ENCODE measurements at regions not wholly inside any gene's neighbourhood (a gene's known extent, or its start where the extent isn't known, plus 50 kb on each side); places are given as distances from the start of the nearest gene placed in this dataset.

DNA sequence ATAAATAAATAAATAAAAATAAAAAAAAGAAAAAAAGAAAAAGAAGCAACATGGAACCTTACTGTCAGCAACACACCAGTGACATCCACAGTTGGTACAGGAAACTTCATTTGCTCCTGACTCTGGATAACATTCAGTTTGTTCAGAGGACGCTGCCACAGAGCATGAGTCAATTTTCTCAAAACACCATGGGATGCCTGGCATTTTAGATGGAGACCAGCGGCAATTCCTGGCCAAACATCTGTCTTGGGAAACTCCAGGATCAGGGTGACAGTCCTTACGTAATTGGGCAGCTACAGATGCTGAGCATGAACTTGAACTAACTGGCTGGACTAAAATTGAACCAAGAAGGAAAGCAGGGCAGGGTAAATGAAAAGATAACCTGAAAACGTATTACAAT, 166.2 kb upstream of the CPNE8 start:
- no peak overlapping the region for H3K4me3 ChIP-seq (replicated peaks in 1 of 3; ENCODE audit: insufficient read depth in 1 of 3, low read depth in 1 of 3, low read length in 3 of 3)
- no peak overlapping the region for H2AFZ ChIP-seq (ENCODE audit: low read depth, low read length)
- no TSS peak for BruUV-seq (replicated peaks)
- H3K27ac ChIP-seq (ENCODE audit: insufficient read depth, low read depth, low read length): no peak overlapping the region
- POLR2A ChIA-PET: no interaction called here
- H3K4me2 ChIP-seq (ENCODE audit: insufficient read depth, low read length): no peak overlapping the region
- H3K9me3 ChIP-seq (replicated peaks; ENCODE audit: control insufficient read depth, insufficient read depth, low read length): no peaks in the 10 kb centered on the region
- FAIRE-seq (no peak), DNase-seq (ENCODE audit: low read depth, low spot score) (no peak)
- intact Hi-C loops (cut with micrococcal nuclease): no loop called here
- no peaks in the 10 kb centered on the region for H3K27me3 ChIP-seq (ENCODE audit: control insufficient read depth in 2 of 2, insufficient read depth in 2 of 2, low read length in 2 of 2)
- H3K36me3 ChIP-seq (ENCODE audit: control insufficient read depth in 2 of 2, extremely low read depth in 1 of 2, insufficient read depth in 2 of 2, low read length in 2 of 2): no peaks in the 10 kb centered on the region
- no peak for TF ChIP-seq POLR2A (IDR thresholded peaks at IDR 0.05; ENCODE audit: low read depth, low read length)
- CTCF ChIA-PET: no interaction called here
- no peak overlapping the region for H3K9ac ChIP-seq (replicated peaks; ENCODE audit: extremely low read depth, insufficient read depth, low read length)
- H3K79me2 ChIP-seq (ENCODE audit: control insufficient read depth, insufficient read depth, low read length): no peaks in the 10 kb centered on the region
- dilution Hi-C loops (cut with MboI; ENCODE audit: extremely low pct_ligation_motif_present, low sequenced_read_pairs): no loop called here
- H3K4me1 ChIP-seq (ENCODE audit: control insufficient read depth, extremely low read depth, insufficient read depth, low read length): no peaks in the 10 kb centered on the region
- no peaks in the 10 kb centered on the region for H4K20me1 ChIP-seq (replicated peaks; ENCODE audit: control insufficient read depth, extremely low read depth, insufficient read depth, low read length)
- H3K9me1 ChIP-seq (replicated peaks; ENCODE audit: control insufficient read depth, extremely low read depth, insufficient read depth, low read length): no peaks in the 10 kb centered on the region

DNA sequence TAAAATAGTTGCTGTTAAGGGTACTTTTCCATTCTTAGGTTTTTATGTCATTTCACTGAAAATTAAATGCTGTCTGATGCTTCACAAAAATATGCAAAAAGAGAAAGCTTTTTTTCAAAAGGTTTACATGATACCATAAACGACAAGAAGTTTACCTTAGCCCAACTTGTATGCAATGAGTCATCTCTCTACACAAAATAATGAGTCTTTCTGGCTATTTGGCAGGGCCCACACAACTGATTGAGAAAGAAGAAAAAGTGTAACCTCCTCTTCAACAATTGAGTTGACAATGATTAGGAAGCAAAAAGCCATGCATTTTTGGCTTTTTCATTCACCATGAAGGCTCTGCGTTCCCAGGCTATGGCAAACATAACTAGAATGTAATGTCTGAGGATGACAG, 165.4 kb upstream of the CPNE8 start:
- Histone ChIP-seq H3K4me1 (ENCODE audit: control insufficient read depth, extremely low read depth, insufficient read depth, low read length) (no peaks in the 10 kb centered on the region), H4K20me1 (replicated peaks; ENCODE audit: control insufficient read depth, extremely low read depth, insufficient read depth, low read length) (no peaks in the 10 kb centered on the region), H3K9me3 (replicated peaks; ENCODE audit: control insufficient read depth, insufficient read depth, low read length) (no peaks in the 10 kb centered on the region), H2AFZ (ENCODE audit: low read depth, low read length) (no peak overlapping the region), H3K4me2 (ENCODE audit: insufficient read depth, low read length) (no peak overlapping the region), H3K4me3 (replicated peaks in 1 of 3; ENCODE audit: insufficient read depth in 1 of 3, low read depth in 1 of 3, low read length in 3 of 3) (no peak overlapping the region), H3K27me3 (ENCODE audit: control insufficient read depth in 2 of 2, insufficient read depth in 2 of 2, low read length in 2 of 2) (no peaks in the 10 kb centered on the region), H3K9ac (replicated peaks; ENCODE audit: extremely low read depth, insufficient read depth, low read length) (no peak overlapping the region), H3K9me1 (replicated peaks; ENCODE audit: control insufficient read depth, extremely low read depth, insufficient read depth, low read length) (no peaks in the 10 kb centered on the region), H3K27ac (ENCODE audit: insufficient read depth, low read depth, low read length) (no peak overlapping the region), H3K36me3 (ENCODE audit: control insufficient read depth in 2 of 2, extremely low read depth in 1 of 2, insufficient read depth in 2 of 2, low read length in 2 of 2) (no peaks in the 10 kb centered on the region), H3K79me2 (ENCODE audit: control insufficient read depth, insufficient read depth, low read length) (no peaks in the 10 kb centered on the region)
- BruUV-seq (replicated peaks): no TSS peak
- DNase-seq (ENCODE audit: low read depth, low spot score) (no peak), FAIRE-seq (no peak)
- ChIA-PET POLR2A (no interaction called here), CTCF (interaction anchor here (1.0 kb wide), 1 partner anchor 28 kb away, joined by 3 read pairs; no protein-coding TSS in a partner anchor)
- intact Hi-C loops (cut with micrococcal nuclease) (no loop called here), dilution Hi-C loops (cut with MboI; ENCODE audit: extremely low pct_ligation_motif_present, low sequenced_read_pairs) (no loop called here)
- TF ChIP-seq POLR2A (IDR thresholded peaks at IDR 0.05; ENCODE audit: low read depth, low read length) (no peak), GATA2 (IDR thresholded peaks at IDR 0.05; ENCODE audit: insufficient read depth, insufficient read length, low read depth, low read length) (no peak), POLR2AphosphoS5 (IDR thresholded peaks at IDR 0.05; ENCODE audit: insufficient read depth, low read depth, low read length) (no peak), FOS (IDR thresholded peaks at IDR 0.05; ENCODE audit: borderline replicate concordance, insufficient read depth, low read length) (no peak), MYC (IDR thresholded peaks at IDR 0.05; ENCODE audit: low read depth, low read length) (no peak), JUN (IDR thresholded peaks at IDR 0.05; ENCODE audit: borderline replicate concordance, insufficient read depth, insufficient read length, low read depth) (no peak), EZH2 (IDR thresholded peaks at IDR 0.05; ENCODE audit: borderline replicate concordance, low read depth, low read length, severe bottlenecking) (no peak)
- TF ChIP-seq, protein P1, sequence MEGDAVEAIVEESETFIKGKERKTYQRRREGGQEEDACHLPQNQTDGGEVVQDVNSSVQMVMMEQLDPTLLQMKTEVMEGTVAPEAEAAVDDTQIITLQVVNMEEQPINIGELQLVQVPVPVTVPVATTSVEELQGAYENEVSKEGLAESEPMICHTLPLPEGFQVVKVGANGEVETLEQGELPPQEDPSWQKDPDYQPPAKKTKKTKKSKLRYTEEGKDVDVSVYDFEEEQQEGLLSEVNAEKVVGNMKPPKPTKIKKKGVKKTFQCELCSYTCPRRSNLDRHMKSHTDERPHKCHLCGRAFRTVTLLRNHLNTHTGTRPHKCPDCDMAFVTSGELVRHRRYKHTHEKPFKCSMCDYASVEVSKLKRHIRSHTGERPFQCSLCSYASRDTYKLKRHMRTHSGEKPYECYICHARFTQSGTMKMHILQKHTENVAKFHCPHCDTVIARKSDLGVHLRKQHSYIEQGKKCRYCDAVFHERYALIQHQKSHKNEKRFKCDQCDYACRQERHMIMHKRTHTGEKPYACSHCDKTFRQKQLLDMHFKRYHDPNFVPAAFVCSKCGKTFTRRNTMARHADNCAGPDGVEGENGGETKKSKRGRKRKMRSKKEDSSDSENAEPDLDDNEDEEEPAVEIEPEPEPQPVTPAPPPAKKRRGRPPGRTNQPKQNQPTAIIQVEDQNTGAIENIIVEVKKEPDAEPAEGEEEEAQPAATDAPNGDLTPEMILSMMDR (IDR thresholded peaks at IDR 0.05; ENCODE audit: extremely low read depth in 1 of 2, insufficient read depth in 1 of 2, low read depth in 1 of 2, low read length in 2 of 2): no peak
- TF ChIP-seq, protein P2, sequence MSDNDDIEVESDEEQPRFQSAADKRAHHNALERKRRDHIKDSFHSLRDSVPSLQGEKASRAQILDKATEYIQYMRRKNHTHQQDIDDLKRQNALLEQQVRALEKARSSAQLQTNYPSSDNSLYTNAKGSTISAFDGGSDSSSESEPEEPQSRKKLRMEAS (IDR thresholded peaks at IDR 0.05; ENCODE audit: insufficient read depth, insufficient read length): no peak

Measured in endothelial cell of umbilical vein (primary cell).